Tibial nerve (tissue), 4 donors: ENCODE measurements at regions not wholly inside any gene's neighbourhood (a gene's known extent, or its start where the extent isn't known, plus 50 kb on each side); places are given as distances from the start of the nearest gene placed in this dataset.
A peak's percentile ranks its signal among the peaks of the same experiment; 100 is the strongest.

Experiments
- DNase-seq, 2 donors: peaks; one replicate each; pipeline ENCODE4 v3.0.0-alpha.2; 2019; ENCODE audit warnings: low spot score in 2 of 2
- H3K27ac ChIP-seq, 4 donors: fragments of 200-600 bp; sonication (generic) in 3 of 4; one replicate each; pipeline ENCODE4 v1.5.1; 2017 to 2019; ENCODE audit warnings: mild to moderate bottlenecking in 1 of 4
- H3K27me3 ChIP-seq, 2 donors: fragments of 200-600 bp; sonication (generic) in 1 of 2; one replicate each; pipeline versions ENCODE4 v1.5.1 to v1.6.0; 2017 to 2019
- H3K36me3 ChIP-seq, 3 donors: fragments of 200-600 bp; sonication (generic); one replicate each; pipeline ENCODE4 v1.5.1; 2018 to 2019
- H3K4me1 ChIP-seq, 4 donors: fragments of 200-600 bp; sonication (generic) in 3 of 4; one replicate each; pipeline ENCODE4 v1.5.1; 2017 to 2019
- H3K4me3 ChIP-seq, 4 donors: fragments of 200-600 bp; sonication (generic) in 3 of 4; one replicate each; pipeline ENCODE4 v1.5.1; 2017 to 2019; ENCODE audit warnings: mild to moderate bottlenecking in 1 of 4, moderate library complexity in 1 of 4
- H3K9me3 ChIP-seq, 4 donors: fragments of 200-600 bp; sonication (generic) in 3 of 4; one replicate each; pipeline ENCODE4 v1.5.1; 2017 to 2019
- CTCF ChIP-seq, 5 experiments: fragments of 200-600 bp in 3 of 5; fragments of 450-650 bp in 2 of 5; sonication (generic) in 3 of 5; IDR thresholded peaks; one replicate each; pipeline ENCODE4 v1.5.1; 2016 to 2019; ENCODE audit warnings: antibody characterized with exemption in 5 of 5, mild to moderate bottlenecking in 3 of 5, moderate library complexity in 2 of 5
- EP300 ChIP-seq, 2 donors: sonication (generic); formaldehyde crosslinking; IDR thresholded peaks; one replicate each; pipeline ENCODE4 v1.6.1; 2017; ENCODE audit warnings: antibody characterized with exemption in 2 of 2, mild to moderate bottlenecking in 1 of 2
- POLR2A ChIP-seq, 2 donors: fragments of 450-650 bp; IDR thresholded peaks; one replicate each; pipeline ENCODE4 v1.6.1; 2017; ENCODE audit warnings: antibody characterized with exemption in 2 of 2, mild to moderate bottlenecking in 2 of 2, moderate library complexity in 2 of 2
- WGBS, 2 donors: methylation state at CpG; one replicate each; pipeline ENCODE4 v1.1.5; 2018; 5-methylcytosine and 5-hydroxymethylcytosine counted together

GRCh38 chr10:17516376-17516775 lies 62.0 kb upstream of the ST8SIA6 start:
- WGBS, 2 donors: 81 to 88% methylated on average over 6 of the region's 6 CpGs
- Histone ChIP-seq H3K9me3 (no peaks in the 10 kb centered on the region), H3K27me3 (no peaks in the 10 kb centered on the region), H3K36me3 (no peaks in the 10 kb centered on the region), H3K27ac (no peak overlapping the region), H3K4me3 (no peak overlapping the region), H3K4me1 (no peaks in the 10 kb centered on the region)
- TF ChIP-seq POLR2A (IDR thresholded peaks at IDR 0.05) (no peak), CTCF (IDR thresholded peaks at IDR 0.05) (no peak), EP300 (IDR thresholded peaks at IDR 0.05) (no peak)
- DNase-seq: no peak

DNA sequence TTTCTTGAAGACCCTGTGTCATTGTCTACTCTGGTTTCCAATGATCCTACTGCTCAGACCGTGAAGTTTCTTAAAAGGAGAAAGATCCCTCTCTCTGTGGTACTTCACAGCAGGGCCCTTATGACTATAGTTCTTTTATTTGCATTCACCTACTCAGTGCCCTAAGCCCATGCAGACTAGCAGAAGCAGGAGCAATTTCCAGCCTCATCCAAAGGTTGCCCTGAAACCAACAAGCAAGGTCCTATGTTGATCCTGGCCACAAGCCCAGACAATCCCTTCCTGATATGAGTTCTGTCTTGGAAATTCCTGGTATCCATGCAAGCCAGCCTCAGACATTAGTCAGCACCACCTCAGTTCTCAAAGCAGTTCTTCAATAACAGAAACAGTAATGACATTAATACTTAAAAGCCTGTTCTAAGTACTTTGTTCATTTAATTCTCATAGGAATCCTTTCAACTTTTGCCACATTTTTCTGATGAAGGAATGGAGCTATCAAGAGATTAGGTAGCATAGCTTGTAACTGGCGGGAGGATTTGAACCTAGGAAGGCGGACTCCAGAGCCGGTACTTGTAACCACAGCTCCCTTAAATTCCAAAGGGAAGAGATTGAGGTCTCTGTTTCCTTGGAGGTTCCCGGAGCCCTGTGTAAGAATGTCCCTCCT lies 58.1 kb upstream of the ST8SIA6 start:
- Histone ChIP-seq H3K27ac (peak overlapping the region in 1 of 4 donors; percentile 11), H3K36me3 (no peaks in the 10 kb centered on the region), H3K27me3 (no peaks in the 10 kb centered on the region), H3K4me1 (no peaks in the 10 kb centered on the region), H3K9me3 (no peaks in the 10 kb centered on the region), H3K4me3 (no peak overlapping the region)
- peak in 1 of 2 donors; percentile 13 for DNase-seq
- TF ChIP-seq POLR2A (IDR thresholded peaks at IDR 0.05) (no peak), EP300 (IDR thresholded peaks at IDR 0.05) (no peak), CTCF (IDR thresholded peaks at IDR 0.05) (no peak)
- WGBS, 2 donors: 58 to 65% methylated on average over 5 of the region's 5 CpGs

- TF ChIP-seq POLR2A (IDR thresholded peaks at IDR 0.05): no peak
- no peak for TF ChIP-seq EP300 (IDR thresholded peaks at IDR 0.05)
- no peak for TF ChIP-seq CTCF (IDR thresholded peaks at IDR 0.05)
- Histone ChIP-seq H3K4me1 (no peaks in the 10 kb centered on the region), H3K27ac (no peak overlapping the region), H3K9me3 (no peaks in the 10 kb centered on the region), H3K27me3 (no peaks in the 10 kb centered on the region), H3K36me3 (no peaks in the 10 kb centered on the region), H3K4me3 (no peak overlapping the region)
- WGBS, 2 donors: 82 to 89% methylated on average over 5 of the region's 5 CpGs
- DNase-seq: no peak
Measured at GRCh38 chr10:17510242-17510908, 56.0 kb upstream of the ST8SIA6 start.

DNA sequence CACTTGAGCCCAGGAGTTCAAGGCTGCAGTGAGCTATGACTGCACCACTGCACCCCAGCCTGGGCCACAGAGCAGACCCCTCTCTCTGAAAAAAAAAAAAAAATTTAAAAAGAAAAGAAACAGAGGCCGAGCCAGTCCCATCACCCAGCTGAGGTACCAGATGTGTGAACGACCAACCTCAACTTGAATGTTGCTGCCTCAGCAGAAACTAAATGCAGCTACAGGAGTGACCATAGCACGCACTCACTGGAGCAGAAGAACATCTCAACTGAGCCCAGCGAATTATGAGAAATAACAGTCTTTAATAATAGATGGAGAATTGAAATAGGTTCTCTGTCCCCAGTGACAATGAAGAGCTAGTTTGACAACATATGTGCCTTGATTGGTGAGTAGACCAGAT lies 53.1 kb upstream of the ST8SIA6 start:
- Histone ChIP-seq H3K4me1 (no peaks in the 10 kb centered on the region), H3K27me3 (no peaks in the 10 kb centered on the region), H3K36me3 (no peaks in the 10 kb centered on the region), H3K27ac (no peak overlapping the region), H3K4me3 (no peak overlapping the region), H3K9me3 (no peaks in the 10 kb centered on the region)
- 90 to 92% methylated on average over 4 of the region's 4 CpGs for WGBS, 2 donors
- DNase-seq: no peak
- no peak for TF ChIP-seq EP300 (IDR thresholded peaks at IDR 0.05)
- TF ChIP-seq CTCF (IDR thresholded peaks at IDR 0.05): no peak
- no peak for TF ChIP-seq POLR2A (IDR thresholded peaks at IDR 0.05)

DNA sequence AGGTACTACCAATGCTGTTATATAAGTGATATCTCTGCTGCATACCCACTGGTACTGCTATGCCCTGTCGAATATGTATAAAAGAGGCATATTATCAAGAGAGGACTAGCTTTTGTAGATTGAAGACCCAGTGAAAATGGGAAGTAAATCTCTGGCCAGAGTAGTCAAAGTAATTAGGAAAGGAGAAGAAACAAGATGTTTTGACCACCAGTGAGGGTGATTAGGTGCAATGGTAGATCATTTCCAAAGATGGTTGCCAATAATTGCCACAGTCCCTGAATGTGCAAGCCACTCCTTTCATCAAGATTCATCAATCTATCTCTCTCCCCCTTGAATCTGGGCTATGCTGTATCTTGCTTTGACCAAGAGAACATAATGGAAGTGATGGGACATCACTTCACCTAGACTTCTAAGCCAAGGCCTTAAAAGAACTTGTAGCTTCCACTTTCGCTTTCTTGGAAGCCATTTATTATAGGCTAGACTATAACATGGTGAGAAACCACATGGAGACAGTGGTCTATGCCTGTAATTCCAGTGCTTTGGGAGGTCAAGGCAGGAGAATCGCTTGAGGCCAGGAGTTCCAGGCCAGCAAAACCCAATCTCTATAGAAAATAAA lies 52.6 kb upstream of the ST8SIA6 start:
- Histone ChIP-seq H3K36me3 (no peaks in the 10 kb centered on the region), H3K4me1 (no peaks in the 10 kb centered on the region), H3K27ac (no peak overlapping the region), H3K27me3 (no peaks in the 10 kb centered on the region), H3K9me3 (no peaks in the 10 kb centered on the region), H3K4me3 (no peak overlapping the region)
- 95 to 98% methylated on average over 3 of the region's 3 CpGs for WGBS, 2 donors
- no peak for DNase-seq
- TF ChIP-seq POLR2A (IDR thresholded peaks at IDR 0.05) (no peak), EP300 (IDR thresholded peaks at IDR 0.05) (no peak), CTCF (IDR thresholded peaks at IDR 0.05) (no peak)
